ENCODE measurements at regions not wholly inside any gene's neighbourhood (a gene's known extent, or its start where the extent isn't known, plus 50 kb on each side); places are given as distances from the start of the nearest gene placed in this dataset.

DNA sequence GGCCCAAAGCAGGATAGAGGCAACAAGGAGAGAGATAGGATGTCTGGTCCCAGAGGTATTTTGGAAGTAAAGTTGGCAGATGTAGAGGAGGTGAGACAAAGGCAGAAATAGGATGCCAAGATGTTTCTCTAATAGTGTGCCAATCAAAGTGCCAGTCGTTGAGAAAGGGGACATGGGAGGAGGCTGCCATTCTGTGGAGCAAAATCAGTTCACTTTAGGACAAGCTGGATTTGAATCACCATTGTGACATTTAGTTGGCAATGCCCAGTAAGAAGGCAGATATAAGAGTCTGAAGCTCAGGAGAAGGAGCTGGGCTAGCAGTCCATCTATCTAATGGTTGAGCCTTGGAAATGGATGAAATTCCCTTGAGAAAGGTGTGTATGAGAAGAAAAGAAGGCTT, 53.8 kb downstream of the ADRB2 start:
- Histone ChIP-seq H3K4me3 (no peak overlapping the region), H3K9me3 (no peaks in the 10 kb centered on the region), H3K36me3 (no peaks in the 10 kb centered on the region), H3K27ac (no peak overlapping the region), H3K27me3 (no peaks in the 10 kb centered on the region), H3K4me1 (no peaks in the 10 kb centered on the region)
- in situ Hi-C loops (cut with MboI; ENCODE audit: low pct_ligation_motif_present in 1 of 4, low pct_unique_long_range_greater_than_20kb in 1 of 4, low sequenced_read_pairs in 3 of 4) (no loop called here), intact Hi-C loops (cut with DNase I; ENCODE audit: low total_unique reads) (no loop called here)
- 81 to 88% methylated on average over 1 of the region's 1 CpG for WGBS, 2 donors (ENCODE audit: low coverage in 1 of 2)
- TF ChIP-seq, protein P1, sequence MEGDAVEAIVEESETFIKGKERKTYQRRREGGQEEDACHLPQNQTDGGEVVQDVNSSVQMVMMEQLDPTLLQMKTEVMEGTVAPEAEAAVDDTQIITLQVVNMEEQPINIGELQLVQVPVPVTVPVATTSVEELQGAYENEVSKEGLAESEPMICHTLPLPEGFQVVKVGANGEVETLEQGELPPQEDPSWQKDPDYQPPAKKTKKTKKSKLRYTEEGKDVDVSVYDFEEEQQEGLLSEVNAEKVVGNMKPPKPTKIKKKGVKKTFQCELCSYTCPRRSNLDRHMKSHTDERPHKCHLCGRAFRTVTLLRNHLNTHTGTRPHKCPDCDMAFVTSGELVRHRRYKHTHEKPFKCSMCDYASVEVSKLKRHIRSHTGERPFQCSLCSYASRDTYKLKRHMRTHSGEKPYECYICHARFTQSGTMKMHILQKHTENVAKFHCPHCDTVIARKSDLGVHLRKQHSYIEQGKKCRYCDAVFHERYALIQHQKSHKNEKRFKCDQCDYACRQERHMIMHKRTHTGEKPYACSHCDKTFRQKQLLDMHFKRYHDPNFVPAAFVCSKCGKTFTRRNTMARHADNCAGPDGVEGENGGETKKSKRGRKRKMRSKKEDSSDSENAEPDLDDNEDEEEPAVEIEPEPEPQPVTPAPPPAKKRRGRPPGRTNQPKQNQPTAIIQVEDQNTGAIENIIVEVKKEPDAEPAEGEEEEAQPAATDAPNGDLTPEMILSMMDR (IDR thresholded peaks at IDR 0.05), result no peak
- TF ChIP-seq EP300 (IDR thresholded peaks at IDR 0.05; ENCODE audit: low read depth), result no peak
- TF ChIP-seq POLR2AphosphoS5 (IDR thresholded peaks at IDR 0.05), result no peak
- no peak for TF ChIP-seq POLR2A (IDR thresholded peaks at IDR 0.05)
- no peak for DNase-seq

DNA sequence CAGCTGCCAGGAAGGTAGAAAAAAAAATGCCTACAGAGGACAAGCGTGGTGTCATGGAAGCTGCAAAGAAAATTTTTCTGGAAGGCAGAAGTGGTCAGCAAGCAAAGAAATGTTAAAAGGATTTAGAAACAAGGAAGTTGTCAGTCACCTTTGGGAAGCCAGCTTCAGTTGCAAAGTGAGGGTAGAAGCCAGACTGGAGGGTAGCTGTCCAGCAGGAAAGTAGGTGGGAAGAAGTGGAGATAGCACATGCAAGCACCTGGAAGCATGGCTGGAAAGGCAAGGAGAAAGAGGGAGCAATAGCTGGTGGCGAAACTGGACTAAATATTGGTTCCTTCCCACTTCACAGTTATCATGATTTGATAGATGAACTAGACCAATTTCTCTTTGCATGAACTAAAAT, 54.3 kb downstream of the ADRB2 start:
- Histone ChIP-seq H3K36me3 (no peaks in the 10 kb centered on the region), H3K4me1 (no peaks in the 10 kb centered on the region), H3K4me3 (no peak overlapping the region), H3K9me3 (no peaks in the 10 kb centered on the region), H3K27me3 (no peaks in the 10 kb centered on the region), H3K27ac (no peak overlapping the region)
- no peak for DNase-seq
- WGBS, 2 donors (ENCODE audit: low coverage in 1 of 2), result 75 to 87% methylated on average over 2 of the region's 2 CpGs
- TF ChIP-seq EP300 (IDR thresholded peaks at IDR 0.05; ENCODE audit: low read depth) (no peak), POLR2AphosphoS5 (IDR thresholded peaks at IDR 0.05) (no peak), POLR2A (IDR thresholded peaks at IDR 0.05) (no peak)
- TF ChIP-seq, protein P1 (IDR thresholded peaks at IDR 0.05), result no peak
- intact Hi-C loops (cut with DNase I; ENCODE audit: low total_unique reads), result no loop called here
- in situ Hi-C loops (cut with MboI; ENCODE audit: low pct_ligation_motif_present in 1 of 4, low pct_unique_long_range_greater_than_20kb in 1 of 4, low sequenced_read_pairs in 3 of 4), result no loop called here

DNA sequence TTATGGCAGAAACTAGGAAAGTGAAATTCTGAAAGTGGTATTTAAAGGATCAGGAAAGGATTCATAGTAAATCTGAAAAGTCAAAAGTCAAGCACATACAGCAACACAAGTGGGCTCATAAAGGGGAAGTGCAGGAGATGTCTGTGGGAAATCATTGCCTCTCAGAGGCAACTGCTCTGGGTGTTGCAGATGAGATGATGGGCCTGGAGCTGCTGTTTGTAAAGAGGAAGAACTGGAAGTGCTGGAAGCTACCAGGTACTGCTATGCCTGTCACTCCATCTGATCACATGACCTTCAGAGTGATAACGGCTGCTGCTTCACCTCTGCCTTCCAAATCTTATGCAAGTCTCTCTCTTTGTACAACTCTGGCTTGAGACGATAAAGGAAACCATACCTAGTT, 55.9 kb downstream of the ADRB2 start:
- intact Hi-C loops (cut with DNase I; ENCODE audit: low total_unique reads), result no loop called here
- in situ Hi-C loops (cut with MboI; ENCODE audit: low pct_ligation_motif_present in 1 of 4, low pct_unique_long_range_greater_than_20kb in 1 of 4, low sequenced_read_pairs in 3 of 4), result no loop called here
- 71 to 100% methylated on average over 1 to 2 of the region's 2 CpGs for WGBS, 2 donors (ENCODE audit: low coverage in 1 of 2)

GRCh38 chr5:148884339-148885020, 58.1 kb downstream of the ADRB2 start:
- Histone ChIP-seq H3K27ac (no peak overlapping the region), H3K9me3 (no peaks in the 10 kb centered on the region), H3K36me3 (no peaks in the 10 kb centered on the region), H3K4me1 (no peaks in the 10 kb centered on the region), H3K4me3 (no peak overlapping the region), H3K27me3 (no peaks in the 10 kb centered on the region)
- no peak for TF ChIP-seq EP300 (IDR thresholded peaks at IDR 0.05; ENCODE audit: low read depth)
- TF ChIP-seq, protein P1 (IDR thresholded peaks at IDR 0.05), result no peak
- no peak for TF ChIP-seq POLR2AphosphoS5 (IDR thresholded peaks at IDR 0.05)
- no peak for TF ChIP-seq POLR2A (IDR thresholded peaks at IDR 0.05)
- intact Hi-C loops (cut with DNase I; ENCODE audit: low total_unique reads), result no loop called here
- DNase-seq, result no peak
- WGBS, 2 donors (ENCODE audit: low coverage in 1 of 2), result 60 to 78% methylated on average over 2 to 3 of the region's 3 CpGs
- in situ Hi-C loops (cut with MboI; ENCODE audit: low pct_ligation_motif_present in 1 of 4, low pct_unique_long_range_greater_than_20kb in 1 of 4, low sequenced_read_pairs in 3 of 4), result no loop called here

More for the DNA sequence above, 55.9 kb downstream of the ADRB2 start:
- DNase-seq, result no peak
- H3K27me3 ChIP-seq, result no peaks in the 10 kb centered on the region
- H3K36me3 ChIP-seq, result no peaks in the 10 kb centered on the region
- H3K9me3 ChIP-seq, result no peaks in the 10 kb centered on the region
- no peaks in the 10 kb centered on the region for H3K4me1 ChIP-seq
- H3K27ac ChIP-seq, result no peak overlapping the region
- no peak for TF ChIP-seq POLR2AphosphoS5 (IDR thresholded peaks at IDR 0.05)
- TF ChIP-seq EP300 (IDR thresholded peaks at IDR 0.05; ENCODE audit: low read depth), result no peak
- no peak for TF ChIP-seq POLR2A (IDR thresholded peaks at IDR 0.05)
- TF ChIP-seq, protein P1 (IDR thresholded peaks at IDR 0.05), result no peak
- no peak overlapping the region for H3K4me3 ChIP-seq
